Skeletal muscle satellite cell (primary cell): ENCODE measurements at regions not wholly inside any gene's neighbourhood (a gene's known extent, or its start where the extent isn't known, plus 50 kb on each side); places are given as distances from the start of the nearest gene placed in this dataset.

Source experiments
- H3K27me3 ChIP-seq: 2 replicates; pipeline ENCODE4 v1.7.0; 2013; ENCODE audit warnings: low read length; ENCODE audit not compliant: control insufficient read depth, insufficient read depth
- H3K36me3 ChIP-seq: 2 replicates; pipeline ENCODE4 v1.7.0; 2013; ENCODE audit warnings: mild to moderate bottlenecking, control low read depth, low read length; ENCODE audit not compliant: insufficient read depth
- H3K4me1 ChIP-seq: 2 replicates; pipeline ENCODE4 v1.7.0; 2013; ENCODE audit warnings: low read length; ENCODE audit not compliant: control insufficient read depth, insufficient read depth
- H3K4me2 ChIP-seq: 2 replicates; pipeline ENCODE4 v1.7.0; 2013; ENCODE audit warnings: mild to moderate bottlenecking, low read length
- H3K4me3 ChIP-seq: 2 replicates; pipeline ENCODE4 v1.7.0; 2013; ENCODE audit warnings: low read length
- H3K9ac ChIP-seq: 2 replicates; pipeline ENCODE4 v1.7.0; 2013; ENCODE audit warnings: mild to moderate bottlenecking, low read depth, low read length, moderate library complexity
- H3K9me3 ChIP-seq: replicated peaks from 2 replicates; pipeline ENCODE4 v1.7.0; 2013; ENCODE audit warnings: mild to moderate bottlenecking, control low read depth, low read length

DNA sequence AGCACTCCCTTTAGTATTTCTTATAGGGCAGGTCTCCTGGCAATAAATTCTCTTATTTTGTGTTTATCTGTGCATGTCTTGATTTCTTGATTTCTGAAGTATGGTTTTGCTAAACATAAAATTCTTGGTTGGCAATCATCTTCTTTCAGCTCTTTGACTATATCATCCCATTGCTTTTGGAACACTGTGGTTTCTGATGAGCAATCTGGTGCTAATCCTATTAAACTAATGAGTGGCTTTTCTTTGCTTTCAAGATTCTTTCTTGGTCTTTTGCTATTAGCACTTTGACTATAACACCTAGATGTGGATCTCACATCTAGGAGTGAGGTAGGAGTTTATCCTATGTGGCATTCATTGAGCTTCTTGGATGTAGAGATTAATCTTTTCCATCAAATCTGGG lies 120.7 kb upstream of the MED13L start:
- Histone ChIP-seq H3K36me3 (no peaks in the 10 kb centered on the region), H3K4me2 (no peak overlapping the region), H3K27me3 (no peaks in the 10 kb centered on the region), H3K9me3 (no peaks in the 10 kb centered on the region), H3K4me3 (no peak overlapping the region), H3K9ac (no peak overlapping the region), H3K4me1 (no peaks in the 10 kb centered on the region)

GRCh38 chr12:116399055-116399454 lies 121.6 kb upstream of the MED13L start:
- Histone ChIP-seq H3K36me3 (no peaks in the 10 kb centered on the region), H3K9me3 (no peaks in the 10 kb centered on the region), H3K4me2 (no peak overlapping the region), H3K4me1 (no peaks in the 10 kb centered on the region), H3K27me3 (no peaks in the 10 kb centered on the region), H3K9ac (no peak overlapping the region), H3K4me3 (no peak overlapping the region)

- Histone ChIP-seq H3K4me2 (no peak overlapping the region), H3K4me3 (no peak overlapping the region), H3K9me3 (no peaks in the 10 kb centered on the region), H3K4me1 (no peaks in the 10 kb centered on the region), H3K27me3 (no peaks in the 10 kb centered on the region), H3K9ac (no peak overlapping the region), H3K36me3 (no peaks in the 10 kb centered on the region)
These were observed 123.3 kb upstream of the MED13L start for GRCh38 chr12:116400636-116401372.

GRCh38 chr12:116401565-116401964 lies 124.1 kb upstream of the MED13L start:
- Histone ChIP-seq H3K4me1 (peaks cover 4% of the 10 kb centered on the region), H3K4me2 (no peak overlapping the region), H3K36me3 (no peaks in the 10 kb centered on the region), H3K27me3 (no peaks in the 10 kb centered on the region), H3K9me3 (no peaks in the 10 kb centered on the region), H3K4me3 (no peak overlapping the region), H3K9ac (no peak overlapping the region)

GRCh38 chr12:116402163-116402939 lies 124.9 kb upstream of the MED13L start:
- Histone ChIP-seq H3K9ac (no peak overlapping the region), H3K9me3 (no peaks in the 10 kb centered on the region), H3K36me3 (no peaks in the 10 kb centered on the region), H3K4me2 (no peak overlapping the region), H3K4me1 (peaks cover 9% of the 10 kb centered on the region), H3K4me3 (no peak overlapping the region), H3K27me3 (no peaks in the 10 kb centered on the region)

- peaks cover 9% of the 10 kb centered on the region for H3K4me1 ChIP-seq
These were observed 126.1 kb upstream of the MED13L start for GRCh38 chr12:116403546-116403945.

DNA sequence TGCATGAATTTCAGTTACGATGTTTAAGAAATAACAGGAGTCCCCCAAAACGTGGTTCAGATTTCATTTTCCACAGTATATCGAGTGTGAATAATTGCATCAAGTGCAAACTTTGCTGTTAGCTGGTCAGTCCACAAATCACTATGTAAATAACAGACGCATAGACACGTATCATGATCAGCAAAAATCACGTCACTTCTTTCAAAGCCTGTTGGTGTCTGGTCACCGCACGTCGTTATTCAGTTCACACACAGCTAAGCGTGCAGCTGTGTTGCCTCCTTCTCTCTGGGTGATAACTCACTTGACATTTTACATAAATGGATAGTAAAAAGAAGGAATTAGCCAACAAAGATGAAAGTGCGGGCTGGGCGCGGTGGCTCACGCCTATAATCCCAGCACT lies 126.8 kb upstream of the MED13L start:
- Histone ChIP-seq H3K4me1 (peaks cover 9% of the 10 kb centered on the region), H3K4me3 (no peak overlapping the region), H3K9me3 (no peaks in the 10 kb centered on the region), H3K4me2 (no peak overlapping the region), H3K27me3 (no peaks in the 10 kb centered on the region), H3K36me3 (no peaks in the 10 kb centered on the region), H3K9ac (no peak overlapping the region)

More at GRCh38 chr12:116403546-116403945, 126.1 kb upstream of the MED13L start:
- no peaks in the 10 kb centered on the region for H3K36me3 ChIP-seq
- H3K4me3 ChIP-seq = no peak overlapping the region
- no peaks in the 10 kb centered on the region for H3K9me3 ChIP-seq
- H3K9ac ChIP-seq = no peak overlapping the region
- no peak overlapping the region for H3K4me2 ChIP-seq
- H3K27me3 ChIP-seq = no peaks in the 10 kb centered on the region

DNA sequence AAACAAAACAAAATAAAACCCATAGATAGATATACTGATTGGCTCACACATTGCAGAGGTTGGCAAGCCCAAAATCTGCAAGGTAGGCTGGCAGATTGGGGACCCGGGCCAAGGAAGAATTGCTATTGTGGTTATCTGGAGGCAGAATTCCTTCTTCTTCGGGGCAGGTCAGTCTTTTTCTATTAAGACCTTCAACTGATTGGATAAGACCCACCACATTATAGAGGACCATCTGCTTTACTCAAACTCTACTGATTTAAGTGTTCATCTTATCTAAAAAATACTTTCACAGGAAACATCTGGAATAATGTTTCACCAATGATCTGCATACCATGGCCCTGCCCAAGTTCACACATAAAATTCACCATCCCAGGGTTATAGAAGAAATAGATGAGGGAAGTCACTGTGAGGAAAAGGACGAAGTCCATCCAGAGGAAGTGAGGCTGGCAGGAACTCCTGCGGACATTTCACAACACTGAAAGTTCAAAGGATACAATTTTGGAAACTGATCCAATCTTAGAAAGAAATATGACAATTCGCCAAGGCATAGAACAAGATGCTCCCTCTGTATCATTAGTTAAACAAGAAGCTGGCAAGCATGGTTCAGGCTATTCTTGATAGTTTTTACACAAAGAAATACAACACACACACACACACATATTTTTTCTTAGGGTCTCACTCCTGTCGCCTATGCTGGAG lies 127.6 kb upstream of the MED13L start:
- H3K4me3 ChIP-seq = no peak overlapping the region
- no peaks in the 10 kb centered on the region for H3K9me3 ChIP-seq
- no peaks in the 10 kb centered on the region for H3K36me3 ChIP-seq
- H3K9ac ChIP-seq = no peak overlapping the region
- peaks cover 9% of the 10 kb centered on the region for H3K4me1 ChIP-seq
- no peak overlapping the region for H3K4me2 ChIP-seq
- no peaks in the 10 kb centered on the region for H3K27me3 ChIP-seq

DNA sequence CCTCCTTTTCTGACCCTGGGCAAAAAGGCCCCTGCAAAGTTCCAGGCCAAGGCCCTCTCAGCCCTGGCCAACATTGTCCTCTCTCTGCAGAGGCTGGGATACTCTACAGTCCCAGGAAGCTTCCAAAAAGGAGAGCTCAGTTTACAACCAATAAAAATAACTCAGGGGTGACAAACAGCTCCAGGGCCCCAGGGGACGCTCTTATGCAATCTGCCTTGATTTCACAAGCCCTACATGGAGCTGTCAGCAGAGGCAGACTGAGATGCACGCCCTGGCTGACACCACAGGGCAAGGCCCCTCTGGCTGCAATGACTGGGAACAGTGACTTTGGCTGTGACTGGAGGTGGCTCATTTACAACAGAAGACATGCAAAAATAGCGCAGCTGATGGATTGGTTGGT lies 129.0 kb upstream of the MED13L start:
- Histone ChIP-seq H3K36me3 (no peaks in the 10 kb centered on the region), H3K4me2 (no peak overlapping the region), H3K4me3 (no peak overlapping the region), H3K27me3 (no peaks in the 10 kb centered on the region), H3K4me1 (peaks cover 19% of the 10 kb centered on the region), H3K9me3 (no peaks in the 10 kb centered on the region), H3K9ac (no peak overlapping the region)

DNA sequence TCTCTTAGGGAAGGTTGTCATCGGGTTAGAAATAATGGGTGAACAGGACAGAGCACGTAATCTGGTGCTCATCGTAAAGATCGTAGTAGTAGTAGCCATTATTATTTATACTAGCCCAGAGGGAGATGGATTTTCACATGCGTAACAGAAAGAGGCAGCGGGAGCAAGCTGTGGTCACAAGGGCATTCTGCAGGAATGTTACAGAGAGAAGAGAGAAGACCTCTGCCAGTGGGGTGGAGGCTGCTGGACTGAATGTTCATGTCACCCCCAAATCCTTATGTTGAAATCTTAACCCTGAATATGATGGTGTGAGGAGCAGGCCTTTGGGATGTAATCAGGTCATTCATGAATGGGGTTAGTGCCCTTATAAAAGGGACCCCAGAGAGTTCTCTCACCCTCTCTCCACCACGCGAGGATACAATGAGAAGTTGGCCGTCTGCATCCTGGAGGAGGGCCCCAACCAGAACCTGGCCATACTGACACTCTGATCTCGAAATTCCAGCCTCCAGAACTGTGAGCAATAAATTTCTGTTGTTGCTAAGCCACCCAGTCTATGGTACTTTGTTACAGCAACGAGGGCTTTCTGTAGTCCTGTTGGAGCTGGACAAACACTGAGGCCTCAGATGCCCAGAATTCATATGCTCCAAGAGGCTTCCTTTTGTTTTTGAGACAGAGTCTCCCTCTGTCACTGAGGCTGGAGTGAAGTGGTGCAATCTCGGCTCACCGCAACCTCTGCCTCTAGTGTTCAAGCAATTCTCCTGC lies 131.2 kb upstream of the MED13L start:
- Histone ChIP-seq H3K4me1 (peaks cover 19% of the 10 kb centered on the region), H3K9me3 (no peaks in the 10 kb centered on the region), H3K4me2 (no peak overlapping the region), H3K9ac (no peak overlapping the region), H3K27me3 (no peaks in the 10 kb centered on the region), H3K4me3 (no peak overlapping the region), H3K36me3 (no peaks in the 10 kb centered on the region)

DNA sequence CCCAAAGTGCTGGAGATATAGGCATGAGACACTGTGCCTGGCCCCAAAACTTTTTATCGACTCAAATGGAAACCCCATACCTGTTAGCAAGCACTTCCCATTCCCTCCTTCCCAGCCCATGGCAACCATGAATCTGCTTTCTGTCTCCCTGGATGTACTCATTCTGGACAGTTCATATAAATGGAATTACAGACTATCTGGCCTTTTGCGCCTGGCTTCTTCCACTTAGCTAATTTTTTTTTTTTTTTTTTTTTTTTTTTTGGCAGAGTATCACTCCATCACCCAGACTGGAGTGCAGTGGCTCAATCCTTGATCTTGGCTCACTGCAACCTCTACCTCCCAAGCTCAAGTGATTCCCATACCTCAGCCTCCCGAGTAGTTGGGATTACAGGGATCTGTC lies 134.5 kb upstream of the MED13L start:
- Histone ChIP-seq H3K9ac (no peak overlapping the region), H3K36me3 (no peaks in the 10 kb centered on the region), H3K9me3 (no peaks in the 10 kb centered on the region), H3K4me3 (no peak overlapping the region), H3K27me3 (no peaks in the 10 kb centered on the region), H3K4me1 (peaks cover 12% of the 10 kb centered on the region), H3K4me2 (no peak overlapping the region)
